ENCODE measurements at regions not wholly inside any gene's neighbourhood (a gene's known extent, or its start where the extent isn't known, plus 50 kb on each side); places are given as distances from the start of the nearest gene placed in this dataset.

- no peak for TF ChIP-seq CTCF (conservative IDR thresholded peaks at IDR 0.05; ENCODE audit: low read depth, low read length)
- H2AFZ ChIP-seq (ENCODE audit: low read depth): no peak overlapping the region
These were observed 1502.0 kb downstream of the SI start for GRCh38 chr3:163576314-163576713.

GRCh38 chr3:163573324-163573723 is 1505.0 kb downstream of the SI start:
- Histone ChIP-seq H3K27ac (no peak overlapping the region), H4K20me1 (ENCODE audit: insufficient read depth) (no peaks in the 10 kb centered on the region), H3K4me1 (ENCODE audit: low read depth, poor library complexity, severe bottlenecking) (no peaks in the 10 kb centered on the region), H3K4me3 (IDR thresholded peaks at IDR 0.05; ENCODE audit: insufficient read depth, low read depth, low read length) (no peak overlapping the region), H3K79me2 (ENCODE audit: insufficient read depth, low read depth) (no peaks in the 10 kb centered on the region), H3K9ac (no peak overlapping the region), H3K36me3 (ENCODE audit: insufficient read depth) (no peaks in the 10 kb centered on the region), H2AFZ (ENCODE audit: low read depth) (no peak overlapping the region), H3K4me2 (no peak overlapping the region), H3K27me3 (ENCODE audit: insufficient read depth, low read depth) (no peaks in the 10 kb centered on the region)
- TF ChIP-seq CTCF (conservative IDR thresholded peaks at IDR 0.05; ENCODE audit: low read depth, low read length): no peak

More at GRCh38 chr3:163576314-163576713, 1502.0 kb downstream of the SI start:
- no peak overlapping the region for H3K4me3 ChIP-seq (IDR thresholded peaks at IDR 0.05; ENCODE audit: insufficient read depth, low read depth, low read length)
- no peaks in the 10 kb centered on the region for H3K36me3 ChIP-seq (ENCODE audit: insufficient read depth)
- no peaks in the 10 kb centered on the region for H3K4me1 ChIP-seq (ENCODE audit: low read depth, poor library complexity, severe bottlenecking)
- H3K79me2 ChIP-seq (ENCODE audit: insufficient read depth, low read depth): no peaks in the 10 kb centered on the region
- no peak overlapping the region for H3K4me2 ChIP-seq
- H3K27ac ChIP-seq: no peak overlapping the region
- H4K20me1 ChIP-seq (ENCODE audit: insufficient read depth): no peaks in the 10 kb centered on the region
- no peaks in the 10 kb centered on the region for H3K27me3 ChIP-seq (ENCODE audit: insufficient read depth, low read depth)
- H3K9ac ChIP-seq: no peak overlapping the region

GRCh38 chr3:163572856-163573255 is 1505.4 kb downstream of the SI start:
- no peak overlapping the region for H3K4me2 ChIP-seq
- no peak overlapping the region for H2AFZ ChIP-seq (ENCODE audit: low read depth)
- no peaks in the 10 kb centered on the region for H3K4me1 ChIP-seq (ENCODE audit: low read depth, poor library complexity, severe bottlenecking)
- H3K36me3 ChIP-seq (ENCODE audit: insufficient read depth): no peaks in the 10 kb centered on the region
- H3K79me2 ChIP-seq (ENCODE audit: insufficient read depth, low read depth): no peaks in the 10 kb centered on the region
- H3K27me3 ChIP-seq (ENCODE audit: insufficient read depth, low read depth): no peaks in the 10 kb centered on the region
- H3K4me3 ChIP-seq (IDR thresholded peaks at IDR 0.05; ENCODE audit: insufficient read depth, low read depth, low read length): no peak overlapping the region
- H3K27ac ChIP-seq: no peak overlapping the region
- H4K20me1 ChIP-seq (ENCODE audit: insufficient read depth): no peaks in the 10 kb centered on the region
- TF ChIP-seq CTCF (conservative IDR thresholded peaks at IDR 0.05; ENCODE audit: low read depth, low read length): no peak
- no peak overlapping the region for H3K9ac ChIP-seq

GRCh38 chr3:163563485-163563884 is 1514.8 kb downstream of the SI start:
- Histone ChIP-seq H3K4me1 (ENCODE audit: low read depth, poor library complexity, severe bottlenecking) (no peaks in the 10 kb centered on the region), H3K9ac (no peak overlapping the region), H3K4me2 (no peak overlapping the region), H3K79me2 (ENCODE audit: insufficient read depth, low read depth) (no peaks in the 10 kb centered on the region), H2AFZ (ENCODE audit: low read depth) (no peak overlapping the region), H3K27me3 (ENCODE audit: insufficient read depth, low read depth) (no peaks in the 10 kb centered on the region), H3K27ac (no peak overlapping the region), H3K36me3 (ENCODE audit: insufficient read depth) (no peaks in the 10 kb centered on the region), H3K4me3 (IDR thresholded peaks at IDR 0.05; ENCODE audit: insufficient read depth, low read depth, low read length) (no peak overlapping the region), H4K20me1 (ENCODE audit: insufficient read depth) (no peaks in the 10 kb centered on the region)
- no peak for TF ChIP-seq CTCF (conservative IDR thresholded peaks at IDR 0.05; ENCODE audit: low read depth, low read length)

All from KMS-11 (cell line).